HG03442 (cell line): ENCODE measurements at regions not wholly inside any gene's neighbourhood (a gene's known extent, or its start where the extent isn't known, plus 50 kb on each side); places are given as distances from the start of the nearest gene placed in this dataset.
"Not testable (repeated sequence)": the region's sequence is repeated elsewhere in the genome, so short reads cannot be mapped to it uniquely, and the experiment has no call there.

ENCODE experiments used
- ATAC-seq: cut with Tn5 transposase; IDR thresholded peaks from one replicate; pipeline ENCODE4 v1.9.1; 2021; ENCODE audit warnings: mild to moderate bottlenecking, moderate library complexity; ENCODE audit not compliant: unreplicated experiment

GRCh38 chr16:79959226-79959625 is 358.7 kb upstream of the MAF start:
- no peak for ATAC-seq

- no peak for ATAC-seq
These were observed 354.6 kb upstream of the MAF start for GRCh38 chr16:79954921-79955705.

- ATAC-seq = no peak
These were observed 350.6 kb upstream of the MAF start for GRCh38 chr16:79950932-79951719.

GRCh38 chr16:79949417-79949816 is 348.9 kb upstream of the MAF start:
- no peak for ATAC-seq

- ATAC-seq = no peak
These were observed 347.2 kb upstream of the MAF start for GRCh38 chr16:79947771-79948170.

- no peak for ATAC-seq
These were observed 345.7 kb upstream of the MAF start for GRCh38 chr16:79946252-79946651.

- ATAC-seq = no peak
These were observed 343.2 kb upstream of the MAF start for GRCh38 chr16:79943736-79944135.

- no peak for ATAC-seq
These were observed 338.0 kb upstream of the MAF start for GRCh38 chr16:79938575-79938974.

GRCh38 chr16:79937671-79938070 is 337.1 kb upstream of the MAF start:
- not testable (repeated sequence) for ATAC-seq

GRCh38 chr16:79933603-79934002 is 333.1 kb upstream of the MAF start:
- no peak for ATAC-seq

- no peak for ATAC-seq
These were observed 332.0 kb upstream of the MAF start for GRCh38 chr16:79932572-79932971.

GRCh38 chr16:79931721-79932120 is 331.2 kb upstream of the MAF start:
- ATAC-seq = no peak

GRCh38 chr16:79929260-79929965 is 328.9 kb upstream of the MAF start:
- no peak for ATAC-seq

GRCh38 chr16:79928142-79928873 is 327.8 kb upstream of the MAF start:
- ATAC-seq = no peak

GRCh38 chr16:79926451-79927205 is 326.1 kb upstream of the MAF start:
- ATAC-seq = no peak

GRCh38 chr16:79923431-79923830 is 322.9 kb upstream of the MAF start:
- ATAC-seq = no peak

- ATAC-seq = no peak
These were observed 320.1 kb upstream of the MAF start for GRCh38 chr16:79920685-79921084.

GRCh38 chr16:79918916-79919315 is 318.4 kb upstream of the MAF start:
- ATAC-seq = no peak

- ATAC-seq = no peak
These were observed 315.2 kb upstream of the MAF start for GRCh38 chr16:79915761-79916160.
